Activated naive CD8-positive, alpha-beta T cell treated with anti-CD3 and anti-CD28 coated beads for 36 hours (primary cell): ENCODE measurements at regions not wholly inside any gene's neighbourhood (a gene's known extent, or its start where the extent isn't known, plus 50 kb on each side); places are given as distances from the start of the nearest gene placed in this dataset.

Source experiments
- DNase-seq: peaks from one replicate; pipeline ENCODE4 v3.0.0; 2021
- H3K27ac Mint-ChIP-seq: one replicate; pipeline ENCODE4 v1.8.0; 2022; ENCODE audit warnings: mild to moderate bottlenecking, moderate library complexity, mixed read lengths
- H3K27me3 Mint-ChIP-seq: one replicate; pipeline ENCODE4 v1.8.0; 2022; ENCODE audit warnings: mild to moderate bottlenecking, mixed read lengths
- H3K36me3 Mint-ChIP-seq: one replicate; pipeline ENCODE4 v1.8.0; 2021; ENCODE audit warnings: mild to moderate bottlenecking, mixed read lengths
- H3K4me1 Mint-ChIP-seq: one replicate; pipeline ENCODE4 v1.8.0; 2021; ENCODE audit warnings: mixed read lengths
- H3K4me3 Mint-ChIP-seq: one replicate; pipeline ENCODE4 v1.8.0; 2022; ENCODE audit warnings: mild to moderate bottlenecking, moderate library complexity, mixed read lengths
- H3K9me3 Mint-ChIP-seq: one replicate; pipeline ENCODE4 v1.8.0; 2022; ENCODE audit warnings: mixed read lengths

DNA sequence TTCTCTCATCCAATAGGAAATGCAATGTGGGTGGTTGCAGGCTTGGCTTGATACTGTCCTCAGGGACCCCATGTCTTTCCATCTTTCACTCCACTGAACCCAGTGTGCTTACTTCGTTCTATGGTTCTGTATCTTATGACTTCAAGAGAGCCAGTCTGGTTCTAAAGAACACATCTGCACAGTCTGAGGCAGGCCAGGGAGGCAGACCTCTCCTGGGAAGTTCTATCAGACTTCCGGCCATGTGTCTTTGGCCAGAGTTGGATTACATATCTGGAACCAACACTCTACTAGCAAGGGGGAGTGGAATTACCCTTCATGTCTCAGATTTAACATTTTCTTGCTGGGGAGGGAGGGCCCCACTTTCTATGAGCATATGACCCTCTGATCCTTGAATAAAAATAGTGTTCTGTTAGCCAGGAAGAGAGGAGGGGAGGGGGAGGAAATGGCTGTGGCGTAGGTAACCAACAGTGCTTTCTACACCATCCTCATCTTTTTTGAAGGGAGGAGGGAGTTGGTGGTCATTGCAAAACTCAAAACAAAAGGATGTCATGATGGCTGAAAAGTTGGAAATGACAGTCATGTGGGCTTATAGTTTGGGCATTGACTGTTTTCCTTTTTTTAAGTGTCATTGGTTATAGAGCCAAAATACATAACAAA, 370.2 kb downstream of the GATA3 start:
- no peak for DNase-seq
- H3K4me3 Mint-ChIP-seq = no peak overlapping the region
- H3K9me3 Mint-ChIP-seq = no peaks in the 10 kb centered on the region
- no peaks in the 10 kb centered on the region for H3K27me3 Mint-ChIP-seq
- H3K4me1 Mint-ChIP-seq = peaks cover 10% of the 10 kb centered on the region
- H3K36me3 Mint-ChIP-seq = no peaks in the 10 kb centered on the region
- H3K27ac Mint-ChIP-seq = no peak overlapping the region

DNA sequence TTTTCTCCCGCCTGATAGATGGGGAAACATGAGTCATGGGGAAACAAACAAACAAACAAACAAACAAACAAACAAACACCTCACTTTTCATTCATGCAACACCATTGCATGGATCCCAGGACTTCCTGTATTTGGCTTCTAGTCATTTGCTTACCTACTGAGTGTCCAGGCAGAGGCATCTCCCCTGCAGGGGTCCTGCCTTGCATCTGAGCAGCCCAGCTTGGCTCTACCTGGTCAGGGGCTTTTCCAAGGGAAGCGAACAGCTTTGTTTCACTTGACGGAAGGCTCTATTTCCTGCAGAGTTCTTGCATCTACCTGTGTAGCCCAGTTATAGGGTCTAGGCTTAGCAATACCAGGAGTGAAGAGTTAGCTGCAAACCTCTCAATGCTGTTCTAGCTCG, 374.2 kb downstream of the GATA3 start:
- no peak for DNase-seq
- Mint-ChIP-seq H3K4me3 (no peak overlapping the region), H3K4me1 (peaks cover 10% of the 10 kb centered on the region), H3K36me3 (no peaks in the 10 kb centered on the region), H3K27ac (no peak overlapping the region), H3K9me3 (no peaks in the 10 kb centered on the region), H3K27me3 (no peaks in the 10 kb centered on the region)

DNA sequence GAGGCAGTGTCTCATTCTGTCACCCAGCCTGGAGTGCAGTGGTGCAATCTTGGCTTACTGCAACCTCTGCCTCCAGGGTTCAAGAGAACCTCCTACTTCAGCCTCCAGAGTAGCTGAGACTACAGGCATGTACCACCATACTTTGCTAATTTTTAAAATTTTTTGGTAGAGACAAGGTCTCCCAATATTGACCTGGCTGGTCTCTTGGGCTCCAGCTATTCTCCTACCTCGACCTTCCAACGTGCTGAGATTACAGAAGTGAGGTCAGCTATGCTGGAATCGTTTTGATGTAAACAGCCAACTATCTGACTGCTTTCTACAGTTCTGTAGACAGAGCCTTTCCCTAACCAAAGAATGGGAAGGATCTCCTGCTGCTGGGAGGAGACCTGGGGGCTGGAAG, 375.8 kb downstream of the GATA3 start:
- Mint-ChIP-seq H3K9me3 (no peaks in the 10 kb centered on the region), H3K4me3 (no peak overlapping the region), H3K4me1 (peaks cover 1% of the 10 kb centered on the region), H3K36me3 (no peaks in the 10 kb centered on the region), H3K27ac (no peak overlapping the region), H3K27me3 (no peaks in the 10 kb centered on the region)
- no peak for DNase-seq

DNA sequence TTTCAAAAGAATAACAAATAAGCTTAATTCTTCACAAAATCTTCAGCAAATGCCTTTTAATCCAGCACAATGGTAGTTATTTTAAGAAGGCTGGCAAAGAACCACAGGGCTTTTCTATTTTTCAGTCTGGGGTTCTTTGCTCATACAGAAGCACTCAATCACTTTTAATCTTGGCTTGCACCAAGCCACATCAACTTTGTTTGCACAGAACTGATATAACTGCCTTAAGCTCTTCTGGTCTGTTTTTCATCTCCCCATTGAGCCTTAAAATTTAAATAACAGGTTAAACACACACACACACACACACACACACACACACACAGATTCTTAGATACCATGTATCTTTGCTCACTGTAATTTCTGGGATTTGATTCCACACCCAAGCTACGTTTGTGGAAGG, 377.0 kb downstream of the GATA3 start:
- no peaks in the 10 kb centered on the region for H3K27me3 Mint-ChIP-seq
- H3K36me3 Mint-ChIP-seq = no peaks in the 10 kb centered on the region
- no peak for DNase-seq
- H3K4me1 Mint-ChIP-seq = no peaks in the 10 kb centered on the region
- no peak overlapping the region for H3K27ac Mint-ChIP-seq
- no peak overlapping the region for H3K4me3 Mint-ChIP-seq
- no peaks in the 10 kb centered on the region for H3K9me3 Mint-ChIP-seq

DNA sequence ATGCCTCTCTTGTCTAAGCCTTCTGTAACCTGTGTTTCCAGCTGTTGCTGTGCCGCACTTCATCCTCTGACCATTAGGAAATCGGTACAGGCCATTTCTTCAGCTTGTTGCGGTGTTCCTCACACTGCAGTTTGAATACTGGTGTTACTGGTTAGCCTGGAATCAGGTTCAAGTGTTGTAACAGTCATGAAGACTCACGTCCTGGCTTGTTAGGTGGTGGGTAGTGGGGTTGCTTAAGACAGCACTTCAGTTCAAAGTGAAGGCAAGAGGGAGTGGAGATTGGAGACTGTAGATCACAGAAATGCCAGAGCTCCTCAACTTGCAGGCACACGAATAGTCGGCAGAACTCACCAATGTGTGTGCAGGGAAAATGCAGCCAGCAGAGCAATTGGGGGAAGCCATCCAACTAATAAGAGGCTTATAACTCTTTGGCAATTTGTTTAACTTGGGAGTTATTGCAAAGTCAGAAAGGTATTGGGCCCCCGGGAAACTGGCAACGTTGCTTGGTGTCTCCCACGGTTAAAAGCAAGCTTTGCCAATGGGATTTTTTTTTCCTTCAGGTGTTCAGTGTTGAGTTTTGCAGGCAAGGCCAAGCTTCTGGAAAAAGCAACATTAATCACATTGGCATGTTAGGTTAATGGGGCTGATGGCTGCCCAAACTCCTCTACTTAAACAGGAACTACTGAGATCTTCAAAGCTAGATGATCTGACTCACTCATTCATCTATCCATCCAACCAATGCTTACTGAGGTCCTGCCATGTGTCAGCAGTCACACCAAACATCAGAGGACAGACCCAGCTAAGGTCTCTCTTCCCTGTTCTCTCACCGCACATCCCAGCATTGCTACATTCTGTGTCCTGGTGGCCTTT, 380.9 kb downstream of the GATA3 start:
- Mint-ChIP-seq H3K36me3 (no peaks in the 10 kb centered on the region), H3K4me1 (peaks cover 20% of the 10 kb centered on the region)

DNA sequence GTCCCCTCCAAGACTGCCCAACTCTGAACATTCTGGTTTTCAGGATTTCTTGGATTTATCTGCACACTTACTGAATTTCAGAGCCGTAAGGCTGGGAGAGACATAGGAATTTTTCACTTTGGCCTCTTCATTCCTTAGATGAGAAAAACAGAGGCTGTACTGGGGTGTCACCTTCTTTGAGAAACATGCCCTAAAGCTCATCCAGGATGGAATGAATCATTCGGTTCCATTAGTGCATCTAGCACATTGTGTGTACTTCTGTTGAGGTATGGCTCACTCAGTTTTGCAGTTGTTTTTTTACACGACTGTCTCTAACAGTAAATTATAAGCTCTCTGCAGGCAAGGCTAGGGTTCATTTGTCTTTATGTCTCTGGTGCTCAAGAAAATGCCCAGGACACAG, 383.4 kb downstream of the GATA3 start:
- no peaks in the 10 kb centered on the region for H3K9me3 Mint-ChIP-seq
- no peak for DNase-seq
- H3K27me3 Mint-ChIP-seq = peaks cover 5% of the 10 kb centered on the region
- peaks cover 20% of the 10 kb centered on the region for H3K4me1 Mint-ChIP-seq
- H3K4me3 Mint-ChIP-seq = no peak overlapping the region
- H3K27ac Mint-ChIP-seq = no peak overlapping the region
- H3K36me3 Mint-ChIP-seq = no peaks in the 10 kb centered on the region

More for the DNA sequence above, 380.9 kb downstream of the GATA3 start:
- Mint-ChIP-seq H3K27me3 (no peaks in the 10 kb centered on the region), H3K9me3 (no peaks in the 10 kb centered on the region), H3K27ac (no peak overlapping the region), H3K4me3 (no peak overlapping the region)
- DNase-seq = no peak

DNA sequence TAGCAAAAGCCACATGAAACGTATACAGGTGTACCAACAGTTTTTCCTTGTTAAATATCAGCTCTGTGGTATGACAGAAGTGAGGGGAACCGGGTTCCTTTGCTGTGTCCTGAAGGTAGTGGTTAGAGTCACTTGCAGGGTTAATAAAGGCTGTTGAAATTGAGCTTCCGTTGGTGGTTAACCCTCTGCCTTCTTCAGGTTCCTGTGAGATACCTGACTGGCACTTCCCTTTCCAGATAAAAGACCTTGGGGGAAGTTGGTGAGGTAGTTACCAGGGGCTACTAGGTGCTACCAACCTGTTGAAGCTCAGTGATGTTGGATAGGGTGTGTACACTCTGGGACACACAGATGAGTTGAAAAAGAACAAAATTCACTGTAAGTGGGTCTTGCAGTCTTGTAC, 384.1 kb downstream of the GATA3 start:
- peaks cover 9% of the 10 kb centered on the region for H3K27me3 Mint-ChIP-seq
- H3K36me3 Mint-ChIP-seq = no peaks in the 10 kb centered on the region
- H3K4me1 Mint-ChIP-seq = peaks cover 20% of the 10 kb centered on the region
- no peak overlapping the region for H3K27ac Mint-ChIP-seq
- H3K9me3 Mint-ChIP-seq = no peaks in the 10 kb centered on the region
- no peak for DNase-seq
- H3K4me3 Mint-ChIP-seq = no peak overlapping the region

DNA sequence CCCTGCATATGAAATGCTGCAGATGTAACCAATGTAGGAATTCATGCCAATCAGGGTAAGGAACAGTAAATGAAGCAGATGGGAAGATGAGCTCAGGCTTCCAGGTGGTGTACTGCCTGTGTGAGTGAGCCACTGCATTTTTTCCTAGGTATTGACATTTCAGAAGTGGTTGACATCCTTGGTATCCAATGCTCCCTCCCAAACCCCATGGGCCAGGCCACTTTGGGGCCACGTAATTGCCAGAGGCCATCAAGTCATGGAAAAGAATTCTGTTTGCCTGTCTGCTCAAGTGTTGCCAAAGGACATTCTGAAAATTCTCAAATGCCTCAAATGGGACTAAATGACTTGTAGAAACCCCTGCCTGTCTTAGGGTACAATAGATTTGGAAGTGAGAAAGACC, 384.6 kb downstream of the GATA3 start:
- Mint-ChIP-seq H3K4me3 (no peak overlapping the region), H3K4me1 (peaks cover 20% of the 10 kb centered on the region), H3K27me3 (peaks cover 9% of the 10 kb centered on the region), H3K27ac (no peak overlapping the region), H3K36me3 (no peaks in the 10 kb centered on the region), H3K9me3 (no peaks in the 10 kb centered on the region)
- no peak for DNase-seq

DNA sequence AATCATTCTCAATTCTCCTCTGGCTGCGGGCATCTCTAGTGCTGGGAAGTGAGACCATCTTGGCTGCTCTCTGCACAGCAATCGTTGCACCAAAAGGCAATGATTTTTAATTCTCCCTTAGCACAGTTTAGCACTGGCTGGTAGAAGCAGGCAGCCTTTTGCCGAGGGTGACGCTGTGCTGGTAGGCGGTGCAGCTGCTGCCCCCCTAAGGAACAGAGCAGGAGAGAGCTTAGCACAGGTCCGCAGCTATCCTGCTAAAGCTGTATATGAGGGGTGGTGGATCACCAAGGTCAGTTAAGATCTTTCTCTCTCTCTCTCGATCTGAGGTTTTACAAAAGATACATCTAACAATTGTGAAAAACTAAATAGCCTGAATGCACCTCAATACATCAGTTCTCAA, 390.1 kb downstream of the GATA3 start:
- no peaks in the 10 kb centered on the region for H3K36me3 Mint-ChIP-seq
- DNase-seq = peak; percentile 27
- H3K27me3 Mint-ChIP-seq = peaks cover 9% of the 10 kb centered on the region
- no peak overlapping the region for H3K4me3 Mint-ChIP-seq
- peaks cover 5% of the 10 kb centered on the region for H3K4me1 Mint-ChIP-seq
- no peaks in the 10 kb centered on the region for H3K9me3 Mint-ChIP-seq
- H3K27ac Mint-ChIP-seq = no peak overlapping the region

DNA sequence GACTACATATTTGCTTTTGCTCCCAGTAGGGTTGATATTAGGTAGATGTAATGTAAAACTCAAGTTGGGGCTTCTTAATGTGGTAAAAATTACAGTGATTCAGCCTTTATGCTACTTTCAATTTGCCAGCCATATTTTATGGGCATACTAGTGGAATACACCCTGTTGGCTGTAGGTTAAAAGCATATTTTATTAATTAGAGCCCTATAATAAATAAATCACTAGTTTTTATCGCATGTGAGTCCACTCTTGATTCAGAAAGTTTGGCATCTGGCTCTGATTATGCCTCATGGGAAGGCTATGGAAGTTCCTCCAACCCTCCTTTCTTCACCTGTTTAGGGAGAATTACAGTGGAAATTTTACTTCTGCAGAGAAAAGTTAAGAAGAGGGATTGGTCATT, 390.9 kb downstream of the GATA3 start:
- Mint-ChIP-seq H3K9me3 (no peaks in the 10 kb centered on the region), H3K36me3 (no peaks in the 10 kb centered on the region), H3K4me3 (no peak overlapping the region), H3K27me3 (peaks cover 9% of the 10 kb centered on the region), H3K4me1 (peaks cover 5% of the 10 kb centered on the region), H3K27ac (no peak overlapping the region)
- DNase-seq = no peak

DNA sequence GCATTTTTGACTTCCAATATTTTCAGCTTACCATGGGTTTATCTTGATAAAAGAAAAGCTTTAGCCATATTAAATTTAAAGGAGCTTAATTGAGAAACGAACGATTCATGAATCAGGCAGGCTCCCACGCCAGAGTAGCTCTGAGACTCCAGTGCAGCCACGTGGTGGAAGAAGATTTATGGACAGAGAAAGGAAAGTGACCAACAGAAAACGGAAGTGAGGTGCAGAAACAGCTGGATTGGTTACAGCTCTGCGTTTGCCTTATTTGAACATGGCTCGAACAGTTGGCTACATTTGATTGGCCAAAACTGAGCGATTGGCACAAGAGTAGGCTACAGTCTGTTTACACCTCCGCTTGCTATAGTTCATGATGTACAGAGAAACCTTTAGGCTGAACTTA, 395.4 kb downstream of the GATA3 start:
- Mint-ChIP-seq H3K4me1 (no peaks in the 10 kb centered on the region), H3K27me3 (peaks cover 15% of the 10 kb centered on the region), H3K9me3 (no peaks in the 10 kb centered on the region), H3K27ac (no peak overlapping the region), H3K36me3 (no peaks in the 10 kb centered on the region), H3K4me3 (no peak overlapping the region)
- DNase-seq = no peak

DNA sequence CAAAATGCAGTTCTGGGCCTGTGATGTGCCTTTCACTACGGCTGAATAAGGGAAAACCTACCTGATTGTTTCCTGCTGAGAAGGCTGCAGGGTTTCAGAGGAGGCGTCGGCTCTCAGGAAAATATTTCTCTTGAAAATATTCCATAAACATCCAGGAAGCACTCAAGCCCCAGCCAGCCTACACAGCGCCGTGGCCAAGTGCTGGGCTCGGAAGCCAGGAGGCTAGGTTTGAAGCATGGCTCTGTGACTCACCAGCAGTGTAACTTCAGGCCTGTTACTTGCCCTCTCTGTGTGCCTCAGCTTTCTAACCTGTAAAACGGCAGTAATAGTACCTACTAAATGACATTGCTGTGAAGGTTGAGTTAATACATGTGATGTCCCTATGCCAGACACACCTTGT, 399.1 kb downstream of the GATA3 start:
- no peak overlapping the region for H3K4me3 Mint-ChIP-seq

DNA sequence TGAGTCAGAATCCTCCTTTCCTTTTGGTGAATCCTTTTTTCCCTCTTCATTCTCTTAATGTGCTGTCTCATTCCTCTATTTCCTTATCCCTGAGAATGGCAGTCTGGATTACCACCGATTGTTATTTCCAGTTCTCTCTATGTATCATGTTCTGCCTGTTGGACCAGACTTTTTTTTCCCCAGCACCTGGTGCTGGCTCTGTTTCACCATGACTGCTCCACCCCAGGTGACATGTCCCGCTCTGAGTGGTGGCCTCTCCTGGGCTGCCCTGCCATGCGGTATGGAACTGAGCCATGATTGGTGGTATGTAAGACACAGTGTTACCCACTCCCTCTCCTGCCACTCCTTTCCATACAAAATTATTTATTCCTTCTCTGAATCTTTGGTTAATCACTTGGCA, 399.9 kb downstream of the GATA3 start:
- Mint-ChIP-seq H3K27ac (no peak overlapping the region), H3K27me3 (peaks cover 15% of the 10 kb centered on the region), H3K9me3 (peaks cover 2% of the 10 kb centered on the region), H3K4me1 (no peaks in the 10 kb centered on the region), H3K4me3 (no peak overlapping the region), H3K36me3 (no peaks in the 10 kb centered on the region)
- no peak for DNase-seq

More for the DNA sequence above, 399.1 kb downstream of the GATA3 start:
- Mint-ChIP-seq H3K9me3 (peaks cover 2% of the 10 kb centered on the region), H3K27ac (no peak overlapping the region), H3K36me3 (no peaks in the 10 kb centered on the region), H3K27me3 (peaks cover 15% of the 10 kb centered on the region), H3K4me1 (no peaks in the 10 kb centered on the region)
- DNase-seq = no peak

DNA sequence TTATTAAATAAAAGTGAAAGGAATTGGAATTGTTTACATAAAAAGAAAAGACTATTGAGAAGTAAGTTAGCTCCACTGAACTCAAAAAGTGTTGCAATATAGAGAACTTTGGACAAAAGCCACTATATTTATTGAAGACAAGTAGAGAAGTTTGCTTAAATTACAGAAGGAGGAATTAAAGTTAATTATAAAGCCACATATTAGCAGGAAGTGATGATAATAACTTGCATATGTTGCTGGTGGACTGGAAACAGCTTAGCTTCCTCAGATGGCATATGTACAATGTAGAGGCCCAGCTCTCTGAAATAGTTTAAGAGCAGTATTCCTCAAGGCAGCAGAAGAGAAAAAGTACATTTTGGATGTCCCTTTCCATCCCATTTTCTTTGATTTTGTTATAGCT, 400.7 kb downstream of the GATA3 start:
- DNase-seq = no peak
- Mint-ChIP-seq H3K27me3 (peaks cover 15% of the 10 kb centered on the region), H3K36me3 (no peaks in the 10 kb centered on the region), H3K4me3 (no peak overlapping the region), H3K4me1 (no peaks in the 10 kb centered on the region), H3K9me3 (peaks cover 2% of the 10 kb centered on the region), H3K27ac (no peak overlapping the region)

DNA sequence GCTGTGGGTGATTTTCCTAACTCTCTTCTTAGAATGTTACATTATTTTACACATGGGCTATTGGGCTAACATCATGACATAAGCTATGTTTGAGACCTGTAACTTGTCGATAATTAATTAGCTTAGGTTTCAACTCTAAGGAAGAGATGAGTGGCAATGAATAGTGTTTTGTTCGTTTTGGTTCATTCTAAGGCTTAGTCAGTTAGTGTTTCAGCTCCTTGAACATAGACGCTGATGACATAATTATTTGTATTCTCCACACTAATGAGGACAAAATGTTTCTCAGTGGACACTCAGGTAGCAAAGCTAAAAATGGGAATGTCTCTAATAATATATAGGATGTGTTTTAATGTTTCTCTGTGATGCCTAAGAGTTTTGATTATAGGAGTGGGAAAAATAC, 401.9 kb downstream of the GATA3 start:
- H3K4me3 Mint-ChIP-seq = no peak overlapping the region

DNA sequence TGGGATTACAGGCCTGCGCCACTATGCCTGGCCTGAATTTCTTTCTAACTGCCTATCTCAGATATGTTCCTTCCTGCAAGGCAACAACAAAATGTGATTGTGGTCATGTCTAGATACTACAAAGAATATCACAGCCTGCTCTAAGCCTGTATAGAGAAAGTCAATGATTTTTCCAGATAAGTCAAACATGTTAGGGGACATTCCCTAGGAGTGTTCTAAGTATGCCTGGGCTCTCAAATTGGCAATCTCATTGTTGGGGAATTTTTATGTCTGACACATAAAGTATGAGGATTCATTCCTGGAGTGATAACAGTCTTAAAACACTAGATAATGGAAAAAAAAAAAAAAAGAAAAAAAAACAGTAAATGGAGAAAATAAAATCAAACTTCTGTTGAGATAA, 406.1 kb downstream of the GATA3 start:
- Mint-ChIP-seq H3K36me3 (no peaks in the 10 kb centered on the region), H3K27me3 (peaks cover 6% of the 10 kb centered on the region), H3K4me3 (no peak overlapping the region), H3K27ac (no peak overlapping the region), H3K4me1 (peaks cover 7% of the 10 kb centered on the region), H3K9me3 (peaks cover 2% of the 10 kb centered on the region)
- DNase-seq = no peak

More for the DNA sequence above, 401.9 kb downstream of the GATA3 start:
- no peaks in the 10 kb centered on the region for H3K36me3 Mint-ChIP-seq
- no peaks in the 10 kb centered on the region for H3K4me1 Mint-ChIP-seq
- H3K27ac Mint-ChIP-seq = no peak overlapping the region
- H3K27me3 Mint-ChIP-seq = peaks cover 12% of the 10 kb centered on the region
- no peak for DNase-seq
- peaks cover 2% of the 10 kb centered on the region for H3K9me3 Mint-ChIP-seq
